Thyroid gland (tissue), 4 donors: ENCODE measurements at regions not wholly inside any gene's neighbourhood (a gene's known extent, or its start where the extent isn't known, plus 50 kb on each side); places are given as distances from the start of the nearest gene placed in this dataset.

ENCODE experiments used
- CTCF ChIP-seq, 6 experiments: fragments of 200-600 bp in 3 of 6; fragments of 450-650 bp in 3 of 6; sonication (generic) in 3 of 6; IDR thresholded peaks; one replicate each; pipeline ENCODE4 v1.5.1; 2016 to 2019; ENCODE audit warnings: antibody characterized with exemption in 6 of 6, mild to moderate bottlenecking in 2 of 6, inconsistent platforms in 1 of 6, moderate library complexity in 1 of 6
- POLR2A ChIP-seq, 2 donors: fragments of 450-650 bp; IDR thresholded peaks; one replicate each; pipeline ENCODE4 v1.6.1; 2017; ENCODE audit warnings: antibody characterized with exemption in 2 of 2, mild to moderate bottlenecking in 2 of 2, moderate library complexity in 1 of 2

DNA sequence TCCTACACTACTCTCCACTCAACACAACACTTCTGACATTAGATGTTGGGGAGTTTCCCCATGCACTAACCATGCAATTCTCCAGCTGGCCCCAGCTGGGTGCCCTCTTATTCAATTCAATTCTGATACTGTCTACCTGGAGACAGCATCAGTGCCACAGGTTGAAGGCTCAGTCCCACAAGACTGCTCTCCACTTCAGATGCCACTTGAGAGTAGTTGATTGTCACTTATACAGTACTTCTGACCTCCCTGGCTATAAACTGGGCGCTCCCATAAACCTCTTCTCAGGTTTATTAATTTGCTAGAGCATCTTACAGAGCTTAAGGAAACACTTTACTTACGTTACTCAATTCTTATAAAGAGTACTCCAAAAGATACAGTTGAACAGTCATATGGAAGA lies 442.3 kb downstream of the LRRIQ3 start:
- TF ChIP-seq CTCF (IDR thresholded peaks at IDR 0.05) (no peak), POLR2A (IDR thresholded peaks at IDR 0.05) (no peak)
